Limb (tissue), 2 donors: ENCODE measurements at regions not wholly inside any gene's neighbourhood (a gene's known extent, or its start where the extent isn't known, plus 50 kb on each side); places are given as distances from the start of the nearest gene placed in this dataset.
A peak's percentile ranks its signal among the peaks of the same experiment; 100 is the strongest.
"Not testable (repeated sequence)": the region's sequence is repeated elsewhere in the genome, so short reads cannot be mapped to it uniquely, and the experiment has no call there.

Source experiments
- DNase-seq, 2 donors: peaks; one replicate each; pipeline ENCODE4 v3.0.0-alpha.2; 2016; ENCODE audit errors: extremely low spot score in 2 of 2

DNA sequence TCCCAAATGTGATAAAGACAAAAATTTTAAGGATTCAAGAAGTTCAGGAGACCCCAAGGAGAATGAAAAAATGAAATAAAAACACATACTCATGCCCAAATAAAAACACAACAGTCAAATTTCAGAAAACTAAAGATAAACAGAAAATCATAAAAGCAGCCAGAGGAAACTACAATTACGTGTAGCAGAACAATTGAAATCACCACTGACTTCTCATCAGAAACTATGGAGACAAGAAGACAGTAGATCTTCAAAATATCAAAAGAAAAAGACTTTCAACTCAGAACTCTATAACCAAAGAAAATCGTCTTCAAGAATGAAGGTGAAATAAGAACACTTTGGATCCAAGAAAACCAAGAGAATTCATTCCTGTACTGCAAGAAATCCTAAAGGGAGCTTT is 54.9 kb downstream of the DIO3 start:
- DNase-seq, result no peak

DNA sequence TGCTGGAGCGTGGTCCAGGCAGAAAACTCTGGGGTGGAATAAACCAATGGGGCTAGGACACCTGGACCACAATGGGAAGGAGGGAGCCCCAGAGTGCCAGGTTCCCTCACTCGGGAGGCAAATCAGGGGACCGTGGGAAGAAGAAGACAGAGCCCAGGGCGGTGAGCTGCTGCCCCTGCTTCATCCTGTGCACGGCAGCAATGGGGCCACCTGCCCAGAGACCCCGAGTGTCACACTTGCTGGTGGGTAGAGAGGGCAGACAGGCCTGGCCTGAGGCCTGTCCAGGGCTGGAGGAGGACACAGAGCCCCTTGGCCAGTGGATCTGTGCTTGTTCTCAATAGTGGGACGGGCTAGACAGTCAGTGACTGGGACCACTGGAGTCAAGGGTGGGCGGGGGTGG is 58.2 kb downstream of the DIO3 start:
- no peak for DNase-seq

DNA sequence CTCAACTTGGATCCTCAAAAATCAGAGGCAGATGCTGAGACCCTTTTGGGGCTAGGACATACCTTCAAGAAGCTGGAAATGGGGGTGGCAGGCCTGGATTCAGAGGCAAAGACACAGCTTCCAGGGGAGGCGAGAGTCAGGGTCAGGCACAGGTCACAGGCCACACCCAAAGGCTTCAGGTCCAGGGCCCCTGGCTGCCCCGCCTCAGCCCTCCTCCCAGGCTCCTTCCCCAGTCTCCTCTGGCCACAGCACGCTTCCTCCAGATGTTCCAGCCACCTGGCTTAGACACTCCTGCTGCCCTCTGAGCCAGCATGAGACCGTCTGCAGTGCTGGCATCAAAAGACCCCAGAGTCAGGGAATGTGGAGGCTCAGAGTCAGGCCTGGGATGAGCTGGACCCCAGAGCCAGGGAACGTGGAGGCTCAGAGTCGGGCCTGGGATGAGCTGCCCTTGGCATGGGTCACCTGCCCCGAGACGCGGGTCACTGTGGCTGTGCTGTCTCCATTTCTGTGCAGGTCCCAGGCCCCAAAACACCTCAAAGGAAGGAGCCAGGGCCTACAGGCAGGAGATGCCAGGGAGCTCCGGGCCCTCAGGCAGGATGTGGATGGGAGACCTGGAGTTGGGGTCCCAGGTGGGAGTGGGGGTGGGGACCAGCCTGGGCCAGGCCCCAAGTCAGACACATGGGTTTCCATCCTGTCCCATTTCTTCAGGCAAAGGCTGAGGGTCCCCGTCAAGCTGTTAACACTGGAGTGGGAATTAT is 58.9 kb downstream of the DIO3 start:
- DNase-seq, result no peak

GRCh38 chr14:101620821-101621785 is 59.8 kb downstream of the DIO3 start:
- no peak for DNase-seq

GRCh38 chr14:101622251-101623076 is 61.2 kb downstream of the DIO3 start:
- DNase-seq, result no peak

DNA sequence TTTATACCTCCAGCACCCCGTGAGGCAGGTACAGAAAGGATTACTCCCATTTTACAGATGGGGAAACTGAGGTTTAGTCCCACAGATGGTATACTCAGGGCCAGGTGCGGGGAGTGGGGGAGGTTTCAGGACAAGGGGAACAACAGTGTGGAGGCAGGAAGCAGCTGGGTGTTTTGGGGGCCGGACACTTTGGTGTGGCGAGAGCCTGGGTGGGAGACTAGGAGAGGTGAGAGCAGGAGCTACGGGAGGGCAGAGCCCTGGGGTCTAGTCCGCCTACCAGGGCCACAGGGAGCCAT is 61.7 kb downstream of the DIO3 start:
- DNase-seq, result no peak

- DNase-seq, result no peak
Measured at GRCh38 chr14:101623685-101624444, 62.6 kb downstream of the DIO3 start.

- DNase-seq, result no peak
Measured at GRCh38 chr14:101624536-101624935, 63.2 kb downstream of the DIO3 start.

DNA sequence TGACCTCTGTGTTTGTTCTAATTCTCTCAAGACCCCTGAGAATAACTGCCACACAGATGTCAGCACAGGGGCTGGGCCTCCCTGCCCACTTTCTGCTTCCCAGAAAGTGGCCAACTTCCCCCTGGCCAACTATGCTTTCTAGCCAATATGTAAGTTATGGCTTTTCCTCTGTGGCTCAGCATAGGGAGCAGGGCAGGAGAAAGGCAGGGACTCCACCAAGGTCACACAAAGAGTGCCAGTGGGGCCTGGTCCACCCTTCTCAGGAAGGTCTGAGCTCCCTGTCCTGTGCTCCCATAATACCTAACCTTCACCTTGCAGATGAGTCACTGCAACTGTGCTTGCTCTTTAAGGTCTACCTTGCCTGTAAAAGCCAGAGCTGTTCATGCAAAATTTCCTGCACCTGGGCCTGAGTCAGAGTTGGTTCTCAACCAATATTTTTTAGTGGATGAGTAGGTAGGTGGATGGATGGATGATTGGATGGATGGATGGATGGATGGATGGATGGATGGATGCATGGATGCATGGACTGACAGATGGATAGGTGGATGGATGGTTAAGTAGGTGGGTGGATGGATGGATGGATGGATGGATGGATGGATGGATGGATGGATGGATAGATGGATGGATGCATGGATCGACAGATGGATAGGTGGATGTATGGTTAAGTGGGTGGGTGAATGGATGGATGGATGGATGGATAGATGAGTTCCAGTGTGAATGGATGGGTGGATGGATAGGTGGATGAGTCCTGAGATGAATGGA is 64.2 kb downstream of the DIO3 start:
- no peak for DNase-seq

DNA sequence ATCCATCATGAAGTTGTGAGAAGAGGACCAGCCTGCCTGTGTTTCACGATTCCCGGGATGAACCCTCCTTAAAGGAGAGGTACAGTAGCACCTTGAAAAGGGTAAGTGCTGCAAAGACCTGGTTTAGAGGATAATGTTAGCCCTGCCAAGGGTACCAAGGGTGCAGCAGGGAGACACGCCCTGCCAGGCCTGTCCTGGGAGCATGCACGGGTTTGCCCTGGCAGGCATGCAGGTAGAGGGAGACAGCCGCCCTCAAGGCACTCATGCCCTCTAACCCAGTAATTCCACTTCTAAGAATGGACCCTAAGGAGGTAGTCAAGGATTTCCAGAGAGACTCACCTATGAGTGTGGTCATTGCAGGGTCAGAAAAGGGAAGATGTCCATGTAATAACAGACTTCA is 65.0 kb downstream of the DIO3 start:
- DNase-seq, result no peak

GRCh38 chr14:101627915-101628262 is 66.6 kb downstream of the DIO3 start:
- DNase-seq, result no peak

DNA sequence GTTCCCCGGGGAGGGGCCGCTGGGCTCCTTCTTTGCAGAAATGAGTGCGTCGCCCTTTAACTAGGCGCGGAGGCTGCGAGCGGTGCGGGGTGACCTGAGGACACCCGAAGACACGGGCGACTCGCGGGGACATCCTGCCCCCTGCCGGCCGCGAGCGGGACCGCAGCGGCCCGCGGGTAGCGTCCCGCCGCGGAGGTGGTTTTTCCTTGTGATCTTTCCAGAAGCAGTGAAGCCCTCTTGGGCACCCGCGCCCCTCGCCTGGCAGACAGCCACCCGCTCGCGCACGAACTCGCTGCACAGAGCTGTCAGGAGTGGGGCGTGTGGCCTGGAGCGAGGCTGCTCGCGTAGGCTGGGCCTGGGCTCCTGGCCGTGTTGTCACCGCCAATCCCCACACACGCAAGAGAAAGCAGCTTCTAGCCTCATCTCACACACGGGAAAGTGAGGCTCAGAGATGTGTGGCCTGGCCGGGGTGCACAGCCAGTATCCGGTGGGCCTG is 67.2 kb downstream of the DIO3 start:
- peak; percentile 58 to 91 for DNase-seq

GRCh38 chr14:101628975-101629374 is 67.7 kb downstream of the DIO3 start:
- no peak for DNase-seq

GRCh38 chr14:101630056-101630965 is 69.0 kb downstream of the DIO3 start:
- no peak for DNase-seq

- no peak for DNase-seq
Measured at GRCh38 chr14:101631199-101631598, 69.9 kb downstream of the DIO3 start.

- DNase-seq, result not testable (repeated sequence)
Measured at GRCh38 chr14:101631970-101632369, 70.7 kb downstream of the DIO3 start.

GRCh38 chr14:101632520-101632919 is 71.2 kb downstream of the DIO3 start:
- DNase-seq, result no peak

- DNase-seq, result no peak
Measured at GRCh38 chr14:101633276-101633675, 72.0 kb downstream of the DIO3 start.

GRCh38 chr14:101634202-101634849 is 73.0 kb downstream of the DIO3 start:
- DNase-seq, result no peak
